ENCODE measurements at regions not wholly inside any gene's neighbourhood (a gene's known extent, or its start where the extent isn't known, plus 50 kb on each side); places are given as distances from the start of the nearest gene placed in this dataset.

DNA sequence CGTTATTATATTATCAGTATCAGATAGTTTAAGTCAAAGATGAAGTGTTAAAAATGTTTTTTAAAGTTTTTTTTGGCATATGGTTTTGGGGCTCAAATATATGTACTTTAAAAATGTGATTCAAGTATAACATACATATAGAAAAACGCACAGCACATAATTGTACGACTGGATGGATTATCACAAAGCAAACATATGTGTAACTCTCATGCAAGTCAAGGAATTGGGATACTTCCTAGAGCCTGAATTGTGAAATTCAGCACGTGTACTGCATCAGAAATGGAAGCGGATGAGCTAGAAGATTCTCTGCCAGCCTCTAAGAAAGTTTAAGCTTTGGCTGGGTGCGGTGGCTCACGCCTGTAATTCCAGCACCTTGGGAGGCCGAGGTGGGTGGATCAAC is 340.9 kb downstream of the PRL start:
- ChIA-PET POLR2A (no interaction called here), CTCF (no interaction called here)
- TF ChIP-seq, protein P1, sequence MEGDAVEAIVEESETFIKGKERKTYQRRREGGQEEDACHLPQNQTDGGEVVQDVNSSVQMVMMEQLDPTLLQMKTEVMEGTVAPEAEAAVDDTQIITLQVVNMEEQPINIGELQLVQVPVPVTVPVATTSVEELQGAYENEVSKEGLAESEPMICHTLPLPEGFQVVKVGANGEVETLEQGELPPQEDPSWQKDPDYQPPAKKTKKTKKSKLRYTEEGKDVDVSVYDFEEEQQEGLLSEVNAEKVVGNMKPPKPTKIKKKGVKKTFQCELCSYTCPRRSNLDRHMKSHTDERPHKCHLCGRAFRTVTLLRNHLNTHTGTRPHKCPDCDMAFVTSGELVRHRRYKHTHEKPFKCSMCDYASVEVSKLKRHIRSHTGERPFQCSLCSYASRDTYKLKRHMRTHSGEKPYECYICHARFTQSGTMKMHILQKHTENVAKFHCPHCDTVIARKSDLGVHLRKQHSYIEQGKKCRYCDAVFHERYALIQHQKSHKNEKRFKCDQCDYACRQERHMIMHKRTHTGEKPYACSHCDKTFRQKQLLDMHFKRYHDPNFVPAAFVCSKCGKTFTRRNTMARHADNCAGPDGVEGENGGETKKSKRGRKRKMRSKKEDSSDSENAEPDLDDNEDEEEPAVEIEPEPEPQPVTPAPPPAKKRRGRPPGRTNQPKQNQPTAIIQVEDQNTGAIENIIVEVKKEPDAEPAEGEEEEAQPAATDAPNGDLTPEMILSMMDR (IDR thresholded peaks at IDR 0.05; ENCODE audit: insufficient read depth, low read length, missing control alignments), result no peak
- no peak for DNase-seq (ENCODE audit: low read depth, low spot score)
- no peak overlapping the region for H3K4me3 ChIP-seq (ENCODE audit: low read depth, low read length)

DNA sequence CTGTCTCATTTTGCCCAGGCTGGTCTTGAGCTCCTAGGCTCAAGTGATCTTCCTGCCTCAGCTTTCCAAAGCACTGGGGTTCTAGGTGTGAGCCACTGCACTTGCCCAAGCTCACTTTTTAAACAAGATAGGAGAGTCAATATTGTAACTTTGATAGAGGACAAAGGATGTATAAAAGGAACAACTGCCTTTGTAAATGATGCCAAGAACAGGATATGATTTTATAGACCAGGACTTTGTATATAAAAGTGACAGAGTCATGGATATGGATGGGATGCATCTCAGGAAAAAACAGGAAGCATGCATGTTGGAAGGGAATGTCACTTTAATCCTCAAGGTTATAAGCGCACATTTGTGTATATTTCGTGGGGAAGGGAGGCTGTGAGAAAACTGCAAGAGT is 338.4 kb downstream of the PRL start:
- no peak for DNase-seq (ENCODE audit: low read depth, low spot score)
- ChIA-PET CTCF (no interaction called here), POLR2A (no interaction called here)
- H3K4me3 ChIP-seq (ENCODE audit: low read depth, low read length), result no peak overlapping the region
- TF ChIP-seq, protein P1 (IDR thresholded peaks at IDR 0.05; ENCODE audit: insufficient read depth, low read length, missing control alignments), result no peak

DNA sequence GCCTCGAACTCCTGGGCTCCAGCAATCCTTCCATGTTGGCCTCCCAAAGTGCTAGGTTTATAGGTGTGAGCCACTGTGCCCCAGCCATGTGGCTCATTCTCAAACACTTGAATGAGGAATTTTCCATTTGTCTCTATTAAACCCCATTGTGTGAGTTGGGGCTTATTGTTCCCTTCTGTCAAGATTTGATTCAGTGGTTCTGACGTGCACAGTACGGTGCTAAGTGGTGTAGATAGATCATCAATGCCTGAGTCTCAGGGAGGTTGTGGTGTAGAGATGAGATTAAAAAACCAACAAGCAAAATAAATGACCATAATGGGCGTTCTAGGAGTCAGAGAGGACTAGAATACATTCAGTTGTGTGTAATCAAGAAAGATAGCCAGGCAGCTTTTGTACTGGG is 335.6 kb downstream of the PRL start:
- POLR2A ChIA-PET, result no interaction called here
- no peak overlapping the region for H3K4me3 ChIP-seq (ENCODE audit: low read depth, low read length)
- CTCF ChIA-PET, result interaction anchor here (1.3 kb wide), 1 partner anchor 39 kb away, joined by 3 read pairs; no protein-coding TSS in a partner anchor
- no peak for DNase-seq (ENCODE audit: low read depth, low spot score)
- TF ChIP-seq, protein P1 (IDR thresholded peaks at IDR 0.05; ENCODE audit: insufficient read depth, low read length, missing control alignments), result no peak

DNA sequence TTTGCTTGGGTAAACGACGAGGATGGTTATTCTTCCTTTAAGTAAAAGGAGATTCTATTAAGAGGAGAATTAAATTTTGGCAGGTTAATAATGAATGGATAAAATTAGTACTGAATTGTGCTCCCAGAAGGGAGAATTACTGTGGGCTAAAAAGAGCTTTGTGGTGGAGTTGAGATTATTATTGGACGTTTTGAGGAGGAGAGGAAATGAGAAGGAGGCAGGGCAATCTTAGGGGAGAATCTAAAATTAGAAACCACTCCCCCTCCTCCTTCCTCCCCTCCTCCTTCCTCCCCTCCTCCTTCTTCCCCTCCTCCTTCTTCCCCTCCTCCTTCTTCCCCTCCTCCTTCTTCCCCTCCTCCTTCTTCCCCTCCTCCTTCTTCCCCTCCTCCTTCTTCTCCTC is 331.8 kb downstream of the PRL start:
- POLR2A ChIA-PET, result no interaction called here
- no peak for DNase-seq (ENCODE audit: low read depth, low spot score)

DNA sequence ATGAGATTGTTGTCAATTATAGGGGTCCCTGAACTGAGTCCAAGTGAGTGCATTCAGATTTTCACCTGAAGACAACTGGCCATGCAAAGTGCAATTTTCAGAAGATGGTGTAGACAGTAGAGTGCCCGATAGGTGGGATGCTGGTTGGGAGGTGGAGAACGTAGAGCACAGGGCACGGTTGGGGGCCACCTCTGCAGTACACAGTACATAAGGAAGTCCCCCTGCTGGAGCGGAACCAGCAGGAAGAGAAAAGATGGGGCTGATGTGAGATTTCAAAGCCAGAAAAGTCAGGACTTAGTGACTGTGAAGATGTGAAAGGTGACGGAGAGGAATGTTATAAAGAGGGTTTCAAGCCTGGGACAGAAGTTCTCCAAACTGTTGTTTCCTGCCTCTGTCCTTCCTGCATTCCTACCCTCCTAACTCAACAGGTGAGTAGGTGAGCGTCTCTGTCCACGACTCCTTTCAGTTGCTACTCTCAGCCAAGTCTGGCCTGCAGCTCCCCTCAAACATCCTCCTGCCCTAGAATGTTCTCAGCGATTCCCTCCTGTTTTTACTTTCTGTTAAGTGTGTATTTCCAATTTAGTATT is 330.8 kb downstream of the PRL start:
- TF ChIP-seq, protein P1 (IDR thresholded peaks at IDR 0.05; ENCODE audit: insufficient read depth, low read length, missing control alignments), result no peak
- ChIA-PET CTCF (no interaction called here), POLR2A (no interaction called here)
- DNase-seq (ENCODE audit: low read depth, low spot score), result no peak
- no peak overlapping the region for H3K4me3 ChIP-seq (ENCODE audit: low read depth, low read length)

More for the DNA sequence above, 331.8 kb downstream of the PRL start:
- H3K4me3 ChIP-seq (ENCODE audit: low read depth, low read length), result no peak overlapping the region
- TF ChIP-seq, protein P1 (IDR thresholded peaks at IDR 0.05; ENCODE audit: insufficient read depth, low read length, missing control alignments), result no peak
- CTCF ChIA-PET, result no interaction called here

DNA sequence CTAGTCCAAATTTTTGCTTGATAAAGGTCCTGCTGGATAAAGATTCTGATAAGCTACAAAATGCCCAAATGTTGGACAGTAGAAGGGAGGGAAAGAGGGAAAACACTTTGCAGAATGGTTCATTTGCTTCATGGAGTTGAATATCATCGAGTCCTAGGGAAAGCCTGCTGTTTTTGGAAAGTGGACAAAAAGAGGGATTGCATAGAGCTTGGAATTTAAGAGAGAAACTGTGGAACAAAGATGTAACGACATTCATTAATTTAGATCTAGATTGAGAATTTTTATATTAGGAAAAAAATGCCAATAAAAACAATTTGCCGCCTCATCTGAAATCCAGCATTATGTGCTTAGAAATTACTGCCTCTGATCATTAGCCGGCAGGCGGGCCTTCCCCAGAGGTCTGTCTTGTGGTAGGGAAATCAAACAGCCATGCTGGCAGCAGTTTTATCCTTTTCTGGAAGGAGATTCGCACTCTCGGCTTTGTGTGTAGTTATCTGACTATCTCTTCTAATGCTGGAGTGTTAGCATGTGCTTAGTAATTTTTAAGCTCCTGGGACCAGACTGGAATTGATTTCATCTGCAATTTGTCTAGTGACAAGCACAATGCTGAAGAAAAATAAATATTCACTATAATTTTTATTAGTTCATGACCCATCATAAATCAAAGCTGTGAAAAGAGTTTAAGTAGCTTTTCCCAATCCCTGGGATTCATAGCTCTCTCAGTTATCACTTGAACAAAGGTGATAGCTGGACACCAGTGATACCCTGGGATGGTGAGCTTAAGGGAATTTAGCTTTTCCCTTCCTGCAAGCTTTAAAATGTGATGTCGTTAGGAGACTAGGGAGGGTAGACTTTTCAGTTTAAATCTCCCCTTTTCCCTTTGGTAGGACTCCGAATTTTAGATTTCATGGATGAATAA is 329.5 kb downstream of the PRL start:
- ChIA-PET CTCF (interaction anchor here (1.6 kb wide), 1 partner anchor 13 kb away, joined by 4 read pairs; no protein-coding TSS in a partner anchor), POLR2A (no interaction called here)
- TF ChIP-seq, protein P1 (IDR thresholded peaks at IDR 0.05; ENCODE audit: insufficient read depth, low read length, missing control alignments), result no peak

More for the DNA sequence above, 329.5 kb downstream of the PRL start:
- DNase-seq (ENCODE audit: low read depth, low spot score), result no peak
- no peak overlapping the region for H3K4me3 ChIP-seq (ENCODE audit: low read depth, low read length)

Data from AG04449 (cell line).